HCT116 (cell line): ENCODE measurements at regions not wholly inside any gene's neighbourhood (a gene's known extent, or its start where the extent isn't known, plus 50 kb on each side); places are given as distances from the start of the nearest gene placed in this dataset.

Experiments used
- ATAC-seq: fragments of 200-7000 bp; cut with Tn5 transposase; 2 replicates; pipeline ENCODE4 v1.9.1; 2020; ENCODE audit warnings: mild to moderate bottlenecking, moderate library complexity
- BruUV-seq: library from RNA; stranded (reverse); fragments of 400-500 nt; replicated peaks from 2 replicates; lab custom pipeline; 2021; lab: Mats Ljungman, UMichigan
- CTCF ChIA-PET: fragments of 300-600 bp; sonication (Branson Sonifier 250); formaldehyde crosslinking; loops from one replicate; lab custom pipeline; 2021; ENCODE audit warnings: antibody characterized with exemption; lab: Charles Lee
- POLR2A ChIA-PET: fragments of 300-600, 350-600 bp; sonication (Branson Sonifier 250); formaldehyde crosslinking; loops from one replicate; lab custom pipeline; 2021; ENCODE audit warnings: antibody characterized with exemption; lab: Charles Lee
- RAD21 ChIA-PET, 2 experiments: fragments of 300-600 bp; sonication (Branson Sonifier 250); formaldehyde crosslinking; loops; one replicate each; lab custom pipeline; 2023; ENCODE audit warnings: low total read pairs in 2 of 2; ENCODE audit not compliant: uncharacterized antibody in 2 of 2, unreplicated experiment in 2 of 2, low non-redundant PET in 1 of 2; lab: Charles Lee
- DNase-seq: peaks from one replicate; pipeline ENCODE4 v3.0.0-alpha.2; 2010; ENCODE audit warnings: low read depth, low spot score
- H2AFZ ChIP-seq: fragments of 200-600 bp; shearing (Covaris generic), sonication (generic); 2 replicates; pipeline ENCODE4 v1.6.1; 2017; ENCODE audit warnings: low read depth, mixed run types, mixed read lengths, antibody characterized with exemption, low read length; ENCODE audit not compliant: poor library complexity, severe bottlenecking
- H3K27ac ChIP-seq: 2 replicates; pipeline ENCODE4 v1.5.1; 2012; ENCODE audit warnings: low read depth, low read length
- H3K27me3 ChIP-seq: fragments of 200-600 bp; sonication (generic); 2 replicates; pipeline ENCODE4 v1.6.1; 2016; ENCODE audit warnings: mixed run types, low read length, mixed read lengths; ENCODE audit not compliant: insufficient read depth
- H3K36me3 ChIP-seq, 2 experiments: fragments of 200-500 bp in 1 of 2; fragments of 200-600 bp in 1 of 2; sonication (Bioruptor generic) in 1 of 2; sonication (generic) in 1 of 2; 2 replicates each; pipeline versions ENCODE4 v1.5.1 to v1.6.1; 2014 to 2016; ENCODE audit warnings: low read length in 2 of 2, inconsistent platforms in 1 of 2, mixed read lengths in 1 of 2, mixed run types in 1 of 2; ENCODE audit not compliant: insufficient read depth in 2 of 2, control insufficient read depth in 1 of 2
- H3K4me1 ChIP-seq, 2 experiments: fragments of 200-600 bp in 1 of 2; sonication (generic) in 1 of 2; 2 replicates each; pipeline versions ENCODE4 v1.5.1 to v1.6.1; 2012 to 2017; ENCODE audit warnings: low read length in 2 of 2, inconsistent platforms in 1 of 2, mild to moderate bottlenecking in 1 of 2, mixed read lengths in 1 of 2, mixed run types in 1 of 2, moderate library complexity in 1 of 2; ENCODE audit not compliant: insufficient read depth in 2 of 2, control insufficient read depth in 1 of 2
- H3K4me2 ChIP-seq: fragments of 200-600 bp; sonication (generic); 2 replicates; pipeline ENCODE4 v1.6.1; 2017; ENCODE audit warnings: mixed run types, low read length, mixed read lengths
- H3K4me3 ChIP-seq, 2 experiments: fragments of 200-600 bp in 1 of 2; sonication (generic) in 1 of 2; replicated peaks in 1 of 2; 2 replicates each; pipeline ENCODE4 v1.5.1; 2011 to 2016; ENCODE audit warnings: low read length in 2 of 2, control low read depth in 1 of 2, low read depth in 1 of 2, mild to moderate bottlenecking in 1 of 2, mixed read lengths in 1 of 2, mixed run types in 1 of 2
- H3K79me2 ChIP-seq: fragments of 200-600 bp; sonication (generic); 2 replicates; pipeline ENCODE4 v1.6.1; 2017; ENCODE audit warnings: mild to moderate bottlenecking, mixed run types, low read length, moderate library complexity, mixed read lengths; ENCODE audit not compliant: insufficient read depth
- H3K9ac ChIP-seq: fragments of 200-600 bp; sonication (generic); 2 replicates; pipeline ENCODE4 v1.6.1; 2016; ENCODE audit warnings: low read length, mixed read lengths
- H3K9me2 ChIP-seq: fragments of 200-600 bp; sonication (generic), shearing (Covaris generic); 2 replicates; pipeline ENCODE4 v1.6.1; 2017; ENCODE audit warnings: mixed run types, mild to moderate bottlenecking, moderate library complexity; ENCODE audit not compliant: insufficient read depth
- H3K9me3 ChIP-seq, 2 experiments: fragments of 200-500 bp in 1 of 2; fragments of 200-600 bp in 1 of 2; sonication (Bioruptor generic) in 1 of 2; sonication (generic) in 1 of 2; 2 replicates each; pipeline ENCODE4 v1.6.1; 2014 to 2017; ENCODE audit warnings: low read length in 2 of 2, mixed read lengths in 2 of 2, inconsistent platforms in 1 of 2, low read depth in 1 of 2, mild to moderate bottlenecking in 1 of 2, mixed run types in 1 of 2, moderate library complexity in 1 of 2; ENCODE audit not compliant: control insufficient read depth in 1 of 2, insufficient read depth in 1 of 2
- H4K20me1 ChIP-seq: fragments of 200-600 bp; sonication (generic), shearing (Covaris generic); 2 replicates; pipeline ENCODE4 v1.6.1; 2017; ENCODE audit warnings: mixed run types, mild to moderate bottlenecking, moderate library complexity; ENCODE audit not compliant: insufficient read depth
- ATF3 ChIP-seq: IDR thresholded peaks from 2 replicates; pipeline ENCODE4 v1.6.1; 2012
- CEBPB ChIP-seq: IDR thresholded peaks from 2 replicates; pipeline ENCODE4 v1.6.1; 2012; ENCODE audit warnings: low read depth
- CTCF ChIP-seq, 3 experiments: fragments of 200-600 bp in 1 of 3; sonication (generic) in 1 of 3; IDR thresholded peaks in 2 of 3; conservative IDR thresholded peaks in 1 of 3; 2 replicates each; pipeline ENCODE4 v1.5.1; 2012 to 2017; ENCODE audit warnings: low read depth in 2 of 3, low read length in 2 of 3, antibody characterized with exemption in 1 of 3, borderline replicate concordance in 1 of 3, control low read depth in 1 of 3, mild to moderate bottlenecking in 1 of 3, mixed read lengths in 1 of 3, mixed run types in 1 of 3, moderate library complexity in 1 of 3; ENCODE audit not compliant: insufficient read depth in 1 of 3
- EZH2 ChIP-seq: fragments of 200-600 bp; sonication (generic); IDR thresholded peaks from 2 replicates; pipeline ENCODE4 v1.6.1; 2017; ENCODE audit warnings: antibody characterized with exemption, mixed run types
- EZH2phosphoT487 ChIP-seq: fragments of 200-600 bp; IDR thresholded peaks from 2 replicates; pipeline ENCODE4 v1.6.1; 2018; ENCODE audit warnings: antibody characterized with exemption, borderline replicate concordance
- FOSL1 ChIP-seq: IDR thresholded peaks from 2 replicates; pipeline ENCODE4 v1.6.1; 2012; ENCODE audit warnings: low read depth
- JUND ChIP-seq: IDR thresholded peaks from 2 replicates; pipeline ENCODE4 v1.6.1; 2012
- MAX ChIP-seq: IDR thresholded peaks from 2 replicates; pipeline ENCODE4 v1.6.1; 2012
- RAD21 ChIP-seq: IDR thresholded peaks from 2 replicates; pipeline ENCODE4 v1.6.1; 2012; ENCODE audit warnings: low read depth, mild to moderate bottlenecking
- SIN3A ChIP-seq: IDR thresholded peaks from 2 replicates; pipeline ENCODE4 v1.6.1; 2012; ENCODE audit warnings: low read depth
- SP1 ChIP-seq: IDR thresholded peaks from 2 replicates; pipeline ENCODE4 v1.6.1; 2012; ENCODE audit warnings: low read depth
- SRF ChIP-seq: IDR thresholded peaks from 2 replicates; pipeline ENCODE4 v1.6.1; 2012; ENCODE audit warnings: low read depth
- TCF7L2 ChIP-seq: IDR thresholded peaks from 2 replicates; pipeline ENCODE4 v1.7.0; 2011; ENCODE audit warnings: borderline replicate concordance, inconsistent platforms; ENCODE audit not compliant: insufficient read depth, insufficient read length; ENCODE audit errors: extremely low read depth
- YY1 ChIP-seq: IDR thresholded peaks from 2 replicates; pipeline ENCODE4 v1.6.1; 2011; ENCODE audit warnings: low read length, low read depth, moderate library complexity, mild to moderate bottlenecking; ENCODE audit not compliant: insufficient replicate concordance; ENCODE audit errors: extremely low read depth
- ZBTB33 ChIP-seq: IDR thresholded peaks from 2 replicates; pipeline ENCODE4 v1.6.1; 2011; ENCODE audit warnings: mild to moderate bottlenecking, low read length, moderate library complexity; ENCODE audit not compliant: insufficient replicate concordance; ENCODE audit errors: extremely low read depth
- ZFX ChIP-seq: fragments of 450-650 bp; IDR thresholded peaks from 2 replicates; pipeline ENCODE4 v1.6.1; 2017
- ZNF274 ChIP-seq: fragments of 200-500 bp; sonication (Bioruptor generic); IDR thresholded peaks from 2 replicates; pipeline ENCODE4 v1.6.1; 2014; ENCODE audit warnings: mild to moderate bottlenecking, low read depth, low read length, inconsistent platforms
- intact Hi-C: fragments of 100-400 bp; cut with micrococcal nuclease; formaldehyde crosslinking; loops from 2 replicates; pipeline ENCODE4 v1.10.0; 2022
- TF ChIP-seq, protein P1 (sequence below): IDR thresholded peaks from 2 replicates; pipeline ENCODE4 v1.6.1; 2012; ENCODE audit warnings: low read depth

DNA sequence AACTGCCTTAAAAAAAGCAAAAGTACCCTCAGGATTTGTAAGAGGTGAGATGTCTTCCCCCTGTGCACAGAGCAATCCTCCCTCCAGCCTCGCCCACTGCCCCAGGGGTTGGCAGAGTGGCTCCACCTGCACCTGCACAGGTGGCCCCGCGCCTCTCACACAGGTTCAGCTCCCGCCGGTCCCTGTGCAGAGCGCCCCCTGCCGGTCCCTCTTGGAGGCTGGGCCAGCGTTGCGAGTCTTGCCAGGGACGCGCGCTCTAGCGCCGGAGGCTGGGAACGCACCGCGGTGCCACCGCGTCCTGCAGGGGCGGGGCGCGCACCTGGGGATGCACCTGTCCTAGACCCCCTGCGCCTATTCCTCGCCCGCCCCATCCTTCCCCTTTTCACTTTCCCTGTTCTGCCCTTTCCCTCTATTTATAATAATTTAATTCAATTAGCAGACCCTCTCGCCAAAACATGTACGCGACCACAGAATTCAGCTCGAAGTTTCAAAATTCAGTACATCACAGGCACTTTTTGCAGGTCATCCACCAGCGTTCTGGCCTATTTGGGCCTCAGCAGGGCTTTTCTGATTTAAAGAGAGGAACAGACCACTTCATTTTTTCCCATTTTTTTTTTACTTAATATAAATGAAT, 618.6 kb downstream of the AACS start:
- TF ChIP-seq CTCF (IDR thresholded peaks at IDR 0.05 in 2 of 3, conservative IDR thresholded peaks at IDR 0.05 in 1 of 3; ENCODE audit: borderline replicate concordance in 1 of 3, insufficient read depth in 1 of 3, low read depth in 2 of 3, low read length in 2 of 3) (no peak), EZH2 (no peak), FOSL1 (no peak), SRF (no peak), ZNF274 (no peak), MAX (no peak), JUND (no peak), RAD21 (no peak), YY1 (no peak), SP1 (no peak), CEBPB (no peak), ATF3 (no peak), ZBTB33 (no peak), EZH2phosphoT487 (no peak), SIN3A (no peak), ZFX (no peak), TCF7L2 (no peak)
- TF ChIP-seq, protein P1, sequence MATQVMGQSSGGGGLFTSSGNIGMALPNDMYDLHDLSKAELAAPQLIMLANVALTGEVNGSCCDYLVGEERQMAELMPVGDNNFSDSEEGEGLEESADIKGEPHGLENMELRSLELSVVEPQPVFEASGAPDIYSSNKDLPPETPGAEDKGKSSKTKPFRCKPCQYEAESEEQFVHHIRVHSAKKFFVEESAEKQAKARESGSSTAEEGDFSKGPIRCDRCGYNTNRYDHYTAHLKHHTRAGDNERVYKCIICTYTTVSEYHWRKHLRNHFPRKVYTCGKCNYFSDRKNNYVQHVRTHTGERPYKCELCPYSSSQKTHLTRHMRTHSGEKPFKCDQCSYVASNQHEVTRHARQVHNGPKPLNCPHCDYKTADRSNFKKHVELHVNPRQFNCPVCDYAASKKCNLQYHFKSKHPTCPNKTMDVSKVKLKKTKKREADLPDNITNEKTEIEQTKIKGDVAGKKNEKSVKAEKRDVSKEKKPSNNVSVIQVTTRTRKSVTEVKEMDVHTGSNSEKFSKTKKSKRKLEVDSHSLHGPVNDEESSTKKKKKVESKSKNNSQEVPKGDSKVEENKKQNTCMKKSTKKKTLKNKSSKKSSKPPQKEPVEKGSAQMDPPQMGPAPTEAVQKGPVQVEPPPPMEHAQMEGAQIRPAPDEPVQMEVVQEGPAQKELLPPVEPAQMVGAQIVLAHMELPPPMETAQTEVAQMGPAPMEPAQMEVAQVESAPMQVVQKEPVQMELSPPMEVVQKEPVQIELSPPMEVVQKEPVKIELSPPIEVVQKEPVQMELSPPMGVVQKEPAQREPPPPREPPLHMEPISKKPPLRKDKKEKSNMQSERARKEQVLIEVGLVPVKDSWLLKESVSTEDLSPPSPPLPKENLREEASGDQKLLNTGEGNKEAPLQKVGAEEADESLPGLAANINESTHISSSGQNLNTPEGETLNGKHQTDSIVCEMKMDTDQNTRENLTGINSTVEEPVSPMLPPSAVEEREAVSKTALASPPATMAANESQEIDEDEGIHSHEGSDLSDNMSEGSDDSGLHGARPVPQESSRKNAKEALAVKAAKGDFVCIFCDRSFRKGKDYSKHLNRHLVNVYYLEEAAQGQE: no peak
- Histone ChIP-seq H3K79me2 (no peaks in the 10 kb centered on the region), H3K27me3 (no peaks in the 10 kb centered on the region), H3K27ac (no peak overlapping the region), H3K9ac (no peak overlapping the region), H3K4me2 (no peak overlapping the region), H3K4me3 (no peak overlapping the region), H4K20me1 (no peaks in the 10 kb centered on the region), H3K9me2 (no peaks in the 10 kb centered on the region), H3K9me3 (no peaks in the 10 kb centered on the region; a peak in 1 of 4 replicates), H3K36me3 (no peaks in the 10 kb centered on the region), H2AFZ (no peak overlapping the region), H3K4me1 (no peaks in the 10 kb centered on the region)
- no TSS peak for BruUV-seq
- intact Hi-C loops: no loop called here
- POLR2A ChIA-PET: no interaction called here
- RAD21 ChIA-PET: no interaction called here
- CTCF ChIA-PET: no interaction called here
- DNase-seq: no peak
- no peak for ATAC-seq
